GM18861 (cell line): ENCODE measurements at regions not wholly inside any gene's neighbourhood (a gene's known extent, or its start where the extent isn't known, plus 50 kb on each side); places are given as distances from the start of the nearest gene placed in this dataset.

ENCODE experiments used
- ATAC-seq: cut with Tn5 transposase; IDR thresholded peaks from one replicate; pipeline ENCODE4 v1.9.1; 2021; ENCODE audit not compliant: unreplicated experiment

- ATAC-seq = no peak
These were observed 50.1 kb upstream of the EFEMP1 start for GRCh38 chr2:55973673-55974072.

- no peak for ATAC-seq
These were observed 53.1 kb upstream of the EFEMP1 start for GRCh38 chr2:55976681-55977080.

- ATAC-seq = peak; percentile 99
These were observed 61.8 kb upstream of the EFEMP1 start for GRCh38 chr2:55985406-55985805.

GRCh38 chr2:55986001-55986400, 62.4 kb upstream of the EFEMP1 start:
- no peak for ATAC-seq

- ATAC-seq = no peak
These were observed 63.3 kb upstream of the EFEMP1 start for GRCh38 chr2:55986700-55987440.

GRCh38 chr2:55989405-55989804, 65.8 kb upstream of the EFEMP1 start:
- ATAC-seq = no peak

- ATAC-seq = no peak
These were observed 68.9 kb upstream of the EFEMP1 start for GRCh38 chr2:55992455-55992854.

- no peak for ATAC-seq
These were observed 70.1 kb upstream of the EFEMP1 start for GRCh38 chr2:55993685-55994084.

GRCh38 chr2:55995211-55995610, 71.6 kb upstream of the EFEMP1 start:
- ATAC-seq = no peak

- ATAC-seq = no peak
These were observed 72.3 kb upstream of the EFEMP1 start for GRCh38 chr2:55995902-55996301.

GRCh38 chr2:55999231-55999630, 75.6 kb upstream of the EFEMP1 start:
- no peak for ATAC-seq

- ATAC-seq = no peak
These were observed 76.2 kb upstream of the EFEMP1 start for GRCh38 chr2:55999790-56000189.

GRCh38 chr2:56001947-56002346, 78.4 kb upstream of the EFEMP1 start:
- no peak for ATAC-seq

GRCh38 chr2:56008661-56009431, 85.3 kb upstream of the EFEMP1 start:
- no peak for ATAC-seq

- no peak for ATAC-seq
These were observed 86.3 kb upstream of the EFEMP1 start for GRCh38 chr2:56009758-56010458.

GRCh38 chr2:56011624-56012023, 88.0 kb upstream of the EFEMP1 start:
- no peak for ATAC-seq

GRCh38 chr2:56012221-56012765, 88.7 kb upstream of the EFEMP1 start:
- ATAC-seq = no peak

GRCh38 chr2:56013475-56013874, 89.9 kb upstream of the EFEMP1 start:
- no peak for ATAC-seq

- no peak for ATAC-seq
These were observed 90.6 kb upstream of the EFEMP1 start for GRCh38 chr2:56014046-56014730.

- ATAC-seq = no peak
These were observed 92.1 kb upstream of the EFEMP1 start for GRCh38 chr2:56015711-56016115.

GRCh38 chr2:56017784-56018183, 94.2 kb upstream of the EFEMP1 start:
- no peak for ATAC-seq
